HG03103 (cell line): ENCODE measurements at regions not wholly inside any gene's neighbourhood (a gene's known extent, or its start where the extent isn't known, plus 50 kb on each side); places are given as distances from the start of the nearest gene placed in this dataset.
"Not testable (repeated sequence)": the region's sequence is repeated elsewhere in the genome, so short reads cannot be mapped to it uniquely, and the experiment has no call there.

Source experiments
- ATAC-seq: cut with Tn5 transposase; IDR thresholded peaks from one replicate; pipeline ENCODE4 v1.9.1; 2021; ENCODE audit warnings: low read depth; ENCODE audit not compliant: unreplicated experiment

- ATAC-seq = no peak
These were observed 1251.7 kb upstream of the RAG2 start for GRCh38 chr11:37849706-37850105.

GRCh38 chr11:37843603-37844002, 1245.6 kb upstream of the RAG2 start:
- ATAC-seq = no peak

GRCh38 chr11:37841016-37841415, 1243.0 kb upstream of the RAG2 start:
- ATAC-seq = no peak

GRCh38 chr11:37840345-37840744, 1242.3 kb upstream of the RAG2 start:
- not testable (repeated sequence) for ATAC-seq

GRCh38 chr11:37830529-37830928, 1232.5 kb upstream of the RAG2 start:
- no peak for ATAC-seq

GRCh38 chr11:37817727-37818270, 1219.8 kb upstream of the RAG2 start:
- no peak for ATAC-seq

GRCh38 chr11:37812281-37812880, 1214.3 kb upstream of the RAG2 start:
- ATAC-seq = no peak

GRCh38 chr11:37811349-37811748, 1213.3 kb upstream of the RAG2 start:
- no peak for ATAC-seq

- ATAC-seq = no peak
These were observed 1206.6 kb upstream of the RAG2 start for GRCh38 chr11:37804666-37805065.

- ATAC-seq = no peak
These were observed 1190.3 kb upstream of the RAG2 start for GRCh38 chr11:37788141-37788877.

- no peak for ATAC-seq
These were observed 1188.2 kb upstream of the RAG2 start for GRCh38 chr11:37786214-37786755.

- ATAC-seq = no peak
These were observed 1176.4 kb upstream of the RAG2 start for GRCh38 chr11:37774441-37774840.

GRCh38 chr11:37770145-37770544, 1172.1 kb upstream of the RAG2 start:
- no peak for ATAC-seq

GRCh38 chr11:37762079-37762478, 1164.0 kb upstream of the RAG2 start:
- ATAC-seq = no peak

GRCh38 chr11:37755521-37755920, 1157.5 kb upstream of the RAG2 start:
- no peak for ATAC-seq

GRCh38 chr11:37748641-37749040, 1150.6 kb upstream of the RAG2 start:
- ATAC-seq = no peak

- no peak for ATAC-seq
These were observed 1149.1 kb upstream of the RAG2 start for GRCh38 chr11:37747121-37747520.

GRCh38 chr11:37727371-37727770, 1129.3 kb upstream of the RAG2 start:
- no peak for ATAC-seq

GRCh38 chr11:37724315-37724714, 1126.3 kb upstream of the RAG2 start:
- no peak for ATAC-seq

- no peak for ATAC-seq
These were observed 1123.4 kb upstream of the RAG2 start for GRCh38 chr11:37721485-37721884.

GRCh38 chr11:37718431-37718999, 1120.5 kb upstream of the RAG2 start:
- no peak for ATAC-seq
